Stimulated activated naive CD8-positive, alpha-beta T cell treated with anti-CD3 and anti-CD28 coated beads, Interleukin-15, amount 100 ng/mL, for 72 hours (primary cell): ENCODE measurements at regions not wholly inside any gene's neighbourhood (a gene's known extent, or its start where the extent isn't known, plus 50 kb on each side); places are given as distances from the start of the nearest gene placed in this dataset.

Experiments
- ATAC-seq: fragments of 150-1000 bp; cut with Tn5 transposase; 2 replicates; pipeline ENCODE4 v1.10.0; 2021; ENCODE audit warnings: mild to moderate bottlenecking, moderate library complexity
- DNase-seq, 2 donors: peaks; one replicate each; pipeline ENCODE4 v3.0.0; 2021 to 2022
- H3K27ac Mint-ChIP-seq, 2 donors: one replicate each; pipeline ENCODE4 v1.8.0; 2022; ENCODE audit warnings: mild to moderate bottlenecking in 2 of 2, mixed read lengths in 2 of 2, moderate library complexity in 2 of 2
- H3K27me3 Mint-ChIP-seq: one replicate; pipeline ENCODE4 v1.8.0; 2022; ENCODE audit warnings: mixed read lengths
- H3K4me1 Mint-ChIP-seq: one replicate; pipeline ENCODE4 v1.8.0; 2022; ENCODE audit warnings: mild to moderate bottlenecking, mixed read lengths
- H3K4me3 Mint-ChIP-seq, 2 donors: one replicate each; pipeline ENCODE4 v1.8.0; 2022; ENCODE audit warnings: mild to moderate bottlenecking in 2 of 2, mixed read lengths in 2 of 2, moderate library complexity in 1 of 2
- H3K9me3 Mint-ChIP-seq, 2 donors: one replicate each; pipeline ENCODE4 v1.8.0; 2022; ENCODE audit warnings: mixed read lengths in 2 of 2

- DNase-seq (no peak), ATAC-seq (no peak)
- Mint-ChIP-seq H3K4me3 (no peak overlapping the region), H3K4me1 (peaks cover 24% of the 10 kb centered on the region), H3K9me3 (no peaks in the 10 kb centered on the region), H3K27me3 (no peaks in the 10 kb centered on the region), H3K27ac (no peak overlapping the region)
These were observed 113.7 kb downstream of the TNFAIP3 start for GRCh38 chr6:137980777-137981176.

GRCh38 chr6:137981758-137982157 lies 114.7 kb downstream of the TNFAIP3 start:
- Mint-ChIP-seq H3K4me3 (no peak overlapping the region), H3K9me3 (no peaks in the 10 kb centered on the region), H3K27ac (no peak overlapping the region), H3K4me1 (peaks cover 14% of the 10 kb centered on the region), H3K27me3 (peaks cover 6% of the 10 kb centered on the region)
- DNase-seq (no peak), ATAC-seq (no peak)

GRCh38 chr6:137982418-137983189 lies 115.5 kb downstream of the TNFAIP3 start:
- no peak overlapping the region for H3K4me3 Mint-ChIP-seq
- ATAC-seq, result no peak
- peaks cover 10% of the 10 kb centered on the region for H3K4me1 Mint-ChIP-seq

GRCh38 chr6:137983269-137983668 lies 116.2 kb downstream of the TNFAIP3 start:
- Mint-ChIP-seq H3K27me3 (peaks cover 16% of the 10 kb centered on the region), H3K4me1 (peaks cover 3% of the 10 kb centered on the region), H3K9me3 (peaks cover 0 to 8% of the 10 kb centered on the region in 2 donors), H3K4me3 (no peak overlapping the region), H3K27ac (no peak overlapping the region)
- DNase-seq, result no peak
- no peak for ATAC-seq

More at GRCh38 chr6:137982418-137983189, 115.5 kb downstream of the TNFAIP3 start:
- Mint-ChIP-seq H3K9me3 (peaks cover 0 to 2% of the 10 kb centered on the region in 2 donors), H3K27ac (no peak overlapping the region), H3K27me3 (peaks cover 10% of the 10 kb centered on the region)
- DNase-seq, result no peak

- no peak for DNase-seq
- no peak for ATAC-seq
- no peak overlapping the region for H3K4me3 Mint-ChIP-seq
- H3K27me3 Mint-ChIP-seq, result peaks cover 16% of the 10 kb centered on the region
- peaks cover 0 to 8% of the 10 kb centered on the region in 2 donors for H3K9me3 Mint-ChIP-seq
- no peak overlapping the region for H3K27ac Mint-ChIP-seq
- H3K4me1 Mint-ChIP-seq, result no peaks in the 10 kb centered on the region
These were observed 117.6 kb downstream of the PERP start for GRCh38 chr6:137989664-137990063.

GRCh38 chr6:137995371-137995770 lies 111.8 kb downstream of the PERP start:
- peaks cover 0 to 7% of the 10 kb centered on the region in 2 donors for H3K9me3 Mint-ChIP-seq
- H3K4me1 Mint-ChIP-seq, result peaks cover 6% of the 10 kb centered on the region
- no peak overlapping the region for H3K27ac Mint-ChIP-seq
- DNase-seq (no peak), ATAC-seq (no peak)
- peaks cover 7% of the 10 kb centered on the region for H3K27me3 Mint-ChIP-seq
- no peak overlapping the region for H3K4me3 Mint-ChIP-seq

GRCh38 chr6:137998461-137999019 lies 108.7 kb downstream of the PERP start:
- no peak overlapping the region for H3K27ac Mint-ChIP-seq
- DNase-seq, result no peak
- H3K4me1 Mint-ChIP-seq, result peaks cover 6% of the 10 kb centered on the region
- peaks cover 0 to 7% of the 10 kb centered on the region in 2 donors for H3K9me3 Mint-ChIP-seq
- no peak overlapping the region for H3K4me3 Mint-ChIP-seq
- ATAC-seq, result no peak
- peaks cover 7% of the 10 kb centered on the region for H3K27me3 Mint-ChIP-seq

- DNase-seq, result no peak
These were observed 107.4 kb downstream of the PERP start for GRCh38 chr6:137999815-138000214.

GRCh38 chr6:138000941-138001340 lies 106.3 kb downstream of the PERP start:
- DNase-seq, result no peak
- peaks cover 13% of the 10 kb centered on the region for H3K4me1 Mint-ChIP-seq
- ATAC-seq, result no peak
- H3K27me3 Mint-ChIP-seq, result no peaks in the 10 kb centered on the region
- peaks cover 0 to 7% of the 10 kb centered on the region in 2 donors for H3K9me3 Mint-ChIP-seq
- H3K27ac Mint-ChIP-seq, result no peak overlapping the region
- H3K4me3 Mint-ChIP-seq, result no peak overlapping the region

More at GRCh38 chr6:137999815-138000214, 107.4 kb downstream of the PERP start:
- Mint-ChIP-seq H3K9me3 (peaks cover 0 to 7% of the 10 kb centered on the region in 2 donors), H3K4me1 (peaks cover 6% of the 10 kb centered on the region), H3K27me3 (peaks cover 7% of the 10 kb centered on the region), H3K4me3 (no peak overlapping the region), H3K27ac (no peak overlapping the region)
- ATAC-seq, result no peak

- Mint-ChIP-seq H3K27ac (no peak overlapping the region), H3K27me3 (no peaks in the 10 kb centered on the region), H3K4me3 (no peak overlapping the region), H3K4me1 (peaks cover 21% of the 10 kb centered on the region), H3K9me3 (peaks cover 0 to 2% of the 10 kb centered on the region in 2 donors)
- ATAC-seq (no peak), DNase-seq (peak; percentile 40 to 55)
These were observed 105.4 kb downstream of the PERP start for GRCh38 chr6:138001750-138002349.

- Mint-ChIP-seq H3K27me3 (no peaks in the 10 kb centered on the region), H3K9me3 (no peaks in the 10 kb centered on the region), H3K27ac (no peak overlapping the region), H3K4me3 (no peak overlapping the region), H3K4me1 (peaks cover 23% of the 10 kb centered on the region)
- peak; percentile 64 for ATAC-seq
- no peak for DNase-seq
These were observed 102.6 kb downstream of the PERP start for GRCh38 chr6:138004430-138005287.

- Mint-ChIP-seq H3K4me3 (no peak overlapping the region), H3K27ac (no peak overlapping the region), H3K9me3 (no peaks in the 10 kb centered on the region), H3K27me3 (no peaks in the 10 kb centered on the region), H3K4me1 (peaks cover 19% of the 10 kb centered on the region)
- peak; percentile 39 for ATAC-seq
- DNase-seq, result no peak
These were observed 101.4 kb downstream of the PERP start for GRCh38 chr6:138005846-138006245.

- no peak overlapping the region for H3K27ac Mint-ChIP-seq
- no peaks in the 10 kb centered on the region for H3K27me3 Mint-ChIP-seq
- ATAC-seq, result no peak
- H3K9me3 Mint-ChIP-seq, result no peaks in the 10 kb centered on the region
- DNase-seq, result peak in 1 of 2 donors; percentile 16
- peaks cover 19% of the 10 kb centered on the region for H3K4me1 Mint-ChIP-seq
- no peak overlapping the region for H3K4me3 Mint-ChIP-seq
These were observed 100.2 kb downstream of the PERP start for GRCh38 chr6:138007014-138007472.

GRCh38 chr6:138008791-138009190 lies 98.4 kb downstream of the PERP start:
- no peaks in the 10 kb centered on the region for H3K27me3 Mint-ChIP-seq
- ATAC-seq (no peak), DNase-seq (no peak)
- no peaks in the 10 kb centered on the region for H3K9me3 Mint-ChIP-seq
- no peak overlapping the region for H3K27ac Mint-ChIP-seq
- H3K4me1 Mint-ChIP-seq, result peaks cover 19% of the 10 kb centered on the region
- no peak overlapping the region for H3K4me3 Mint-ChIP-seq

- peaks cover 7% of the 10 kb centered on the region for H3K4me1 Mint-ChIP-seq
- no peak for DNase-seq
- no peak overlapping the region for H3K27ac Mint-ChIP-seq
- no peaks in the 10 kb centered on the region for H3K9me3 Mint-ChIP-seq
- no peaks in the 10 kb centered on the region for H3K27me3 Mint-ChIP-seq
- H3K4me3 Mint-ChIP-seq, result no peak overlapping the region
- no peak for ATAC-seq
These were observed 95.8 kb downstream of the PERP start for GRCh38 chr6:138011413-138011812.
